ENCODE measurements at regions not wholly inside any gene's neighbourhood (a gene's known extent, or its start where the extent isn't known, plus 50 kb on each side); places are given as distances from the start of the nearest gene placed in this dataset.

DNA sequence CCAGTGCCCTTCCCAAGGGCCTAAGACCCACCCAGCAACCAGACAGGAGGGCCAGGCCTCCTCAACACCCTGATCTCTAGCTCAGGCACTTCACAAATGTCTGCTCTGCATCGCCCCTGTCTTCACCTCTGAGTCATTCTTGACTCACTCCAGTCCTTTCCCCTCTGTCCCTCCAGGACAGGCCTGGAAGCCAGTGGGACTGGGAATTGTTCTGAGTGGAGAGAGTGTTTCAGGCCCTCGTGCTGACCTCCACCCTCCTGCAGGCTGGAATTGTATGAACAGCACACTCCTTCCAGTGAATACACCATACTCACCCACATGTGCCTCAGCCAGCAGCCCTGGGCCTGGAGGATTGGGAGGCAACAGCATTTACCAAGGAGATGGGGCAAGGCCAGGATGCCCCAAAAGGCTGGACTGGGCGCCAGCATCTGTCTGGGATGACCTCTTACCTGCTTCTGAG, 304.2 kb downstream of the CYP26B1 start:
- TF ChIP-seq, protein P1, sequence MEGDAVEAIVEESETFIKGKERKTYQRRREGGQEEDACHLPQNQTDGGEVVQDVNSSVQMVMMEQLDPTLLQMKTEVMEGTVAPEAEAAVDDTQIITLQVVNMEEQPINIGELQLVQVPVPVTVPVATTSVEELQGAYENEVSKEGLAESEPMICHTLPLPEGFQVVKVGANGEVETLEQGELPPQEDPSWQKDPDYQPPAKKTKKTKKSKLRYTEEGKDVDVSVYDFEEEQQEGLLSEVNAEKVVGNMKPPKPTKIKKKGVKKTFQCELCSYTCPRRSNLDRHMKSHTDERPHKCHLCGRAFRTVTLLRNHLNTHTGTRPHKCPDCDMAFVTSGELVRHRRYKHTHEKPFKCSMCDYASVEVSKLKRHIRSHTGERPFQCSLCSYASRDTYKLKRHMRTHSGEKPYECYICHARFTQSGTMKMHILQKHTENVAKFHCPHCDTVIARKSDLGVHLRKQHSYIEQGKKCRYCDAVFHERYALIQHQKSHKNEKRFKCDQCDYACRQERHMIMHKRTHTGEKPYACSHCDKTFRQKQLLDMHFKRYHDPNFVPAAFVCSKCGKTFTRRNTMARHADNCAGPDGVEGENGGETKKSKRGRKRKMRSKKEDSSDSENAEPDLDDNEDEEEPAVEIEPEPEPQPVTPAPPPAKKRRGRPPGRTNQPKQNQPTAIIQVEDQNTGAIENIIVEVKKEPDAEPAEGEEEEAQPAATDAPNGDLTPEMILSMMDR (IDR thresholded peaks at IDR 0.05): no peak
- TF ChIP-seq EP300 (IDR thresholded peaks at IDR 0.05) (no peak), POLR2AphosphoS5 (IDR thresholded peaks at IDR 0.05) (no peak), POLR2A (IDR thresholded peaks at IDR 0.05) (no peak)
